ENCODE measurements at regions not wholly inside any gene's neighbourhood (a gene's known extent, or its start where the extent isn't known, plus 50 kb on each side); places are given as distances from the start of the nearest gene placed in this dataset.
"Not testable (repeated sequence)": the region's sequence is repeated elsewhere in the genome, so short reads cannot be mapped to it uniquely, and the experiment has no call there.

DNA sequence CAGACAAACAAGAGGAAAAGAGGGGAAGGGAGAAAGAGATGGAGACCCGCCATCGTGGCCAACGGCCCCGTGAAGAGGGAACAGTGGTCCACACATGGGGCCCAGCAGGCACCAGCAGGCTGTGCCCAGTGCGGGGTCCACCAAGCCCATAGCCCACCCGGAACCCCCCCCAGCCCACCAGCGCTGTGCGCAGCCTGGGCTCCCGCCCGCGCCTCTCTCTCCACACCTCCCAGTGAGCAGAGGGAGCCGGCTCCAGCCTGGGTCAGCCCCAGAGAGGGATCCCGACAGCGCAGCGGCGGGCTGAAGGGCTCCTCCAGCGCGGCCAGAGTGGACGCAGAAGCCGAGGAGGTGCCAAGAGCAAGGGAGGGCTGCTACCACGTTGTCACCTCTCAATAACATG, 105.0 kb upstream of the TMTC1 start:
- Histone ChIP-seq H3K27ac (ENCODE audit: low read depth in 1 of 2, low read length in 2 of 2) (no peak overlapping the region), H3K4me2 (replicated peaks; ENCODE audit: extremely low read depth, low read length, poor library complexity, severe bottlenecking) (no peak overlapping the region), H4K20me1 (ENCODE audit: insufficient read depth, low read length) (no peaks in the 10 kb centered on the region), H2AFZ (ENCODE audit: insufficient read depth, low read depth, low read length, poor library complexity, severe bottlenecking) (no peak overlapping the region), H3K27me3 (ENCODE audit: control insufficient read depth in 2 of 2, insufficient read depth in 2 of 2, low read length in 2 of 2) (no peaks in the 10 kb centered on the region), H3K79me2 (ENCODE audit: insufficient read depth, low read length) (no peaks in the 10 kb centered on the region), H3K4me3 (replicated peaks in 1 of 3; ENCODE audit: low read depth in 2 of 3, low read length in 3 of 3) (no peak overlapping the region), H3K4me1 (ENCODE audit: control insufficient read depth in 1 of 2, insufficient read depth in 2 of 2, low read length in 2 of 2) (no peaks in the 10 kb centered on the region), H3K9me3 (replicated peaks in 1 of 2; ENCODE audit: control insufficient read depth in 1 of 2, insufficient read depth in 1 of 2, low read length in 2 of 2) (peaks cover 0 to 8% of the 10 kb centered on the region in 2 donors), H3K9ac (ENCODE audit: insufficient read depth, low read length, poor library complexity, severe bottlenecking) (no peak overlapping the region), H3K36me3 (replicated peaks in 1 of 2; ENCODE audit: control insufficient read depth in 1 of 2, insufficient read depth in 2 of 2, low read length in 2 of 2) (no peaks in the 10 kb centered on the region)
- H3K36me3 Mint-ChIP-seq = no peaks in the 10 kb centered on the region
- DNase-seq = no peak
- no peak overlapping the region for H3K4me3 Mint-ChIP-seq
- TF ChIP-seq, protein P1, sequence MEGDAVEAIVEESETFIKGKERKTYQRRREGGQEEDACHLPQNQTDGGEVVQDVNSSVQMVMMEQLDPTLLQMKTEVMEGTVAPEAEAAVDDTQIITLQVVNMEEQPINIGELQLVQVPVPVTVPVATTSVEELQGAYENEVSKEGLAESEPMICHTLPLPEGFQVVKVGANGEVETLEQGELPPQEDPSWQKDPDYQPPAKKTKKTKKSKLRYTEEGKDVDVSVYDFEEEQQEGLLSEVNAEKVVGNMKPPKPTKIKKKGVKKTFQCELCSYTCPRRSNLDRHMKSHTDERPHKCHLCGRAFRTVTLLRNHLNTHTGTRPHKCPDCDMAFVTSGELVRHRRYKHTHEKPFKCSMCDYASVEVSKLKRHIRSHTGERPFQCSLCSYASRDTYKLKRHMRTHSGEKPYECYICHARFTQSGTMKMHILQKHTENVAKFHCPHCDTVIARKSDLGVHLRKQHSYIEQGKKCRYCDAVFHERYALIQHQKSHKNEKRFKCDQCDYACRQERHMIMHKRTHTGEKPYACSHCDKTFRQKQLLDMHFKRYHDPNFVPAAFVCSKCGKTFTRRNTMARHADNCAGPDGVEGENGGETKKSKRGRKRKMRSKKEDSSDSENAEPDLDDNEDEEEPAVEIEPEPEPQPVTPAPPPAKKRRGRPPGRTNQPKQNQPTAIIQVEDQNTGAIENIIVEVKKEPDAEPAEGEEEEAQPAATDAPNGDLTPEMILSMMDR (IDR thresholded peaks at IDR 0.05) = no peak
- H3K9me3 Mint-ChIP-seq = peaks cover 5 to 17% (median 10%) of the 10 kb centered on the region in 7 donors
- WGBS (ENCODE audit: insufficient coverage) = 100% methylated on average over 6 of the region's 21 CpGs
- H3K27me3 Mint-ChIP-seq (ENCODE audit: low read depth in 3 of 3) = peaks cover 0 to 1% (median 0%) of the 10 kb centered on the region in 3 donors
- intact Hi-C loops (cut with micrococcal nuclease) = no loop called here
- H3K27ac Mint-ChIP-seq = no peak overlapping the region
- no peaks in the 10 kb centered on the region for H3K4me1 Mint-ChIP-seq

DNA sequence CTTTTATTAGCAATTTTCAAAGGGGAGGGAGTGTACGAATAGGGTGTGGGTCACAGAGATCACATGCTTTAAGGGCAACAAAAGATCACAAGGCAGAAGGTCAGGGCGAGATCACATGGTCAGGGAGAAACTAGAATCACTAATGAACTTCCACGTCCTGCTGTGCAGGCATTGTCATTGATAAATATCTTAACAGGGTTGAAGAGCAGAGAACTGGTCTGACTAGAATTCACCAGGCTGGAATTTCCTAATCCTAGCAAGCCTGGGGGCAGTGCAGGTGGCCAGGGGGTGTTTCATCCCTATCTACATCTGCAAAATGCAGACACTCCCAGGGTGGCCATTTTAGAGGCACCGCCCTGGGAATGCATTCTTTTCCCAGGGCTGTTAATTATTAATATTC, 101.2 kb upstream of the TMTC1 start:
- H3K9me3 Mint-ChIP-seq = peaks cover 6 to 26% (median 12%) of the 10 kb centered on the region in 7 donors
- H3K27ac Mint-ChIP-seq; DNase-seq; H2AFZ ChIP-seq (ENCODE audit: insufficient read depth, low read depth, low read length, poor library complexity, severe bottlenecking); H3K4me1 Mint-ChIP-seq; H3K36me3 Mint-ChIP-seq; H3K4me3 Mint-ChIP-seq; H3K4me3 ChIP-seq (replicated peaks in 1 of 3; ENCODE audit: low read depth in 2 of 3, low read length in 3 of 3); H4K20me1 ChIP-seq (ENCODE audit: insufficient read depth, low read length); H3K27me3 ChIP-seq (ENCODE audit: control insufficient read depth in 2 of 2, insufficient read depth in 2 of 2, low read length in 2 of 2); H3K4me1 ChIP-seq (ENCODE audit: control insufficient read depth in 1 of 2, insufficient read depth in 2 of 2, low read length in 2 of 2); H3K4me2 ChIP-seq (replicated peaks; ENCODE audit: extremely low read depth, low read length, poor library complexity, severe bottlenecking); H3K36me3 ChIP-seq (replicated peaks in 1 of 2; ENCODE audit: control insufficient read depth in 1 of 2, insufficient read depth in 2 of 2, low read length in 2 of 2); H3K79me2 ChIP-seq (ENCODE audit: insufficient read depth, low read length); H3K27me3 Mint-ChIP-seq (ENCODE audit: low read depth in 3 of 3); H3K27ac ChIP-seq (ENCODE audit: low read depth in 1 of 2, low read length in 2 of 2); intact Hi-C loops (cut with micrococcal nuclease); H3K9me3 ChIP-seq (replicated peaks in 1 of 2; ENCODE audit: control insufficient read depth in 1 of 2, insufficient read depth in 1 of 2, low read length in 2 of 2); H3K9ac ChIP-seq (ENCODE audit: insufficient read depth, low read length, poor library complexity, severe bottlenecking): not testable (repeated sequence)
- 69% methylated on average over 2 of the region's 4 CpGs for WGBS (ENCODE audit: insufficient coverage)
